ENCODE measurements at regions not wholly inside any gene's neighbourhood (a gene's known extent, or its start where the extent isn't known, plus 50 kb on each side); places are given as distances from the start of the nearest gene placed in this dataset.

DNA sequence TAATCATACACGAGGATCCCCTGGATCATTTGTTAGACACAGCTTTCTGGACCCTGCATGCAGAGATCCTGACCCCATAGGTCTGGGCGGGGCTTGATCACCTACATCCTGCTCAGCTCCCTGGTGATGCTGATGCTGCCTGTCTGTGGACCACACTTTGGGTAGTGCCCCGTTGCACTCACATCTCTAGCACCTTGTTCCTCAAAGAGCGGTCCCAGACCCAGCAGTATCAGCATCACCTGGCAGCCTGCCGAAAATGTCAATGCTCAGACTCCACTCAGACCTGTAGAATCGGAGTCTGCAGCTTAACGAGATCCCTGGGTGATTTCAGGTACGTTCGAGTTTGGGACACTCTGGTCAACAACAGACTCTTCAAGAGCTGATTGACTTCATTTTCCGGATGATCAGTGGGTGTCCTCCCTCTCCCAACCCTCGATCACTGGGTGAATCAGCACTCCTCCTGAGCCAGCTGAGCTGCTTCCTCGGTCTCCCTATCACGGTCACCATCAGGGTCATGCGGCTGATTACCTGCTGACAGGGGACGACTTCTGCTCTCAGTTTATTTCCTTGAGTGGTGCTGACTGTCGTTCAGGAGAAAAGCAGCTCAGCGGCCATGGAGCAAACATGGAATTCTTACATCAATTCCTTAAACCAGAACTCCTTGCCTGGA, 150.6 kb upstream of the RAB12 start:
- DNase-seq = no peak

DNA sequence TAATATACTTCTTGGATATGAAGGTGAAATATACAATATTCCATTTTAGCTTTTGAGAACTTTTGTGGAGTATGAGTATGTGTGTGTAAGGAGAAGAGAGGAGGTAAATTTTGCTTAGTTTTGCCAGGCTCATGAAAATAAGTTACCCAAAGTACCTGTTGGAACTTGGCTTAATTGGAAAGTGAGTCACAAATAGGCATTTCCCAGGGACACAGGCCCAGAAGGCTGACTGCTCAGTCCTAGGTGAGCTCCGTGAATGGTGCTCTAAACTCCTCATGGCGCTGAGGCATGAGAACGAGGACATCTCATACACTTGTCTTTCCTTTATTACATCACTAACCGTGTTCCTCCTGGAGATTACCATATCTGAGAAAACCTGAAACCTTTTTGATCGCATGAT, 148.5 kb upstream of the RAB12 start:
- no peak for DNase-seq

DNA sequence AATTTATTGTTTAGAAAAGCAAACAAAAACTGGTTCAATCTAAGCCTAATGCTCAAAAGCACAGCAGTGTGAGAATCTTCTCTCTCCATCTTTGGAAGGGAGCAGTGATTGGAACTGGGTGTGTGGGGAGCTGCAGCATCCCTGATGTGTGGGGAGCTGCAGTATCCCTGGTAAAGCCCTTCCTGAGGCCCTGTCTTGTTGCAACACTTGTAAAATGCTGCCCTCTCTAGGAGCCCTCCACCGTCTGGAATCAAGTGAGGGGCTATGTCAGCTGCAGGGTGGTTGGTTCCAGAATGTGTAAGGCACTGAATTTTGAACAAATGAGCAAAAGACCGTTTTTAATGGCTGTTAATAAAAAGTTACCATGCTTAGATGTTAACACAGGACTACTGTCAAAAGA, 147.7 kb upstream of the RAB12 start:
- DNase-seq = no peak

DNA sequence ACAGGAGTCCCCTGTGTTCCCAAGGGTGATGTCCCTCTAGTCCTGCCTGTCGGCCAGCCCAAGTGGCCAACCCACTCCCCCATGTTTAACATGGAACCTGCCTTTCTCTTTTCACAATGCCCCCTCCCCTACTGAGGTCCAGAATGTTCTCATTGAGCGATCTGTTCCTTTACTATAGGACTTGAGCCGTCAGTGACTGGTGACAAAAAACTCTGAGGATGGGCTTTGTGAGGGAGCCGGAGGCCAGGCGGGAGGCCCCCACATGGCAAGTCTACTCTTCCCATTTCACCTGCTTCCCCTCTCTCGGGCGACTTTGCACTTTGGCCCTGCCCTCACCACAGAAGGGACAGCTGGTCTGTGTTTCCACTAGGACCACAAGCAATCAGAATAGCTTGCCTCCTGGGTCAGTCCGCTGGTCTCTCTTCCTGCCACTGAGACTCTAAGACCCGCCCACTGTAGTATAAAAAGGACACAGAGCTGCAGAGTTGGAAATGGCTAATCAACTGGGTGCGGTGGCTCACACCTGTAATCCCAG, 146.5 kb upstream of the RAB12 start:
- no peak for DNase-seq

DNA sequence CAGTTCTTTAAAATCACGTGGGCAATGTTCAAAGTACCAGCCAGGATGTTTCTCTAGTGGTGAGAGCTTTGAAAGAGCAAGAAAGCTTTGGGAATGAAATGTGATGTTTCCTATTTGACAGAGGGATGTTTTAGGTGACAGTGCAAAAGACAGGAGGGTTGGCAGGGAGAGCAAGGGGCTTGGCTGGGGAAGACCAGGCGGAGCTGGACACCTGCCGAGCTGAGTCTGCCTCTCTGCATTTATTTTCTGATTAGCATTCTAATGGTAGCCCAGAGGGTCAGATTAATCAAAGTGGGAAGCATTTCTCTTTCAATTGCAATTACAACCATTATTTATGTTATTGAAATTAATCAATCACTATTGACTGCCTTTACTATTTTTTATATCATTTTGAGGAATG, 145.4 kb upstream of the RAB12 start:
- DNase-seq = no peak

DNA sequence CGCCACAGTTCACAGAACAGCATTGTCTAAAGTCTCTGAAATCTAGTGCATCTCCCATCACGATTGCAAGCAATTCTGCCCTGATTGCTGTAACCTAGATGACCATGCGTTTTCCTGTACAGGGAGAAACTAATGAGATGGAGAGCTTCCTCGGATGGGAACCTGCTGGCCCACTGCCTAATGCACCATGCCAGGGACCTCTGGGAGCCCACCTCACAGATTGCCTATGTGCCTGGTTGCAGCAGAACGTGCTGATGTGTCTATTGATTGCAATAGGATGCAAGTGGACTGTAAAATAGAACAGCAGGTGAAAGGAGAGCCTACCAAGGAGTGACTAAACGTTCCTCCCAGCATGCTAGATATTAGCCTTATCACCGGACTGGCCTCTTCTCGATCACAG, 141.0 kb upstream of the RAB12 start:
- DNase-seq = no peak

DNA sequence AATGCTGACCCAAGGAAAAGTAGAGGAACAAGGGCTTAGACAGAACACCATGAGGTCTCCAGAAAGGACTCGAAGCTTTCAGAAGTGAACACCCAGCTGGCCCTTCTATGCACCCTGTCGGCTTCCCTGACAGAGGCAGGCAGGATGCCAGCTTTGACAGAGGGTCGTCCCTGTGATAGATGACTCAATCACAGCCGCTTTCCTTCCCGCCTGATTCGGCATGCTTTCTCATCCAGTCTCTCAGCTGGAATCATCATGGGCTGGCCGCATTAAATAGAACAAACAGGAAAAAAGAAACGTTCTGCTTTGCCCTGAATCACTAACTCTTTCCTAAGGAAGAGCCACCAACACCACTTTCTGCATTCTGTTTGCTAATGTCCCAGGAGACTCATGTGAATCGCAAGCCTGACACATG, 140.3 kb upstream of the RAB12 start:
- no peak for DNase-seq

DNA sequence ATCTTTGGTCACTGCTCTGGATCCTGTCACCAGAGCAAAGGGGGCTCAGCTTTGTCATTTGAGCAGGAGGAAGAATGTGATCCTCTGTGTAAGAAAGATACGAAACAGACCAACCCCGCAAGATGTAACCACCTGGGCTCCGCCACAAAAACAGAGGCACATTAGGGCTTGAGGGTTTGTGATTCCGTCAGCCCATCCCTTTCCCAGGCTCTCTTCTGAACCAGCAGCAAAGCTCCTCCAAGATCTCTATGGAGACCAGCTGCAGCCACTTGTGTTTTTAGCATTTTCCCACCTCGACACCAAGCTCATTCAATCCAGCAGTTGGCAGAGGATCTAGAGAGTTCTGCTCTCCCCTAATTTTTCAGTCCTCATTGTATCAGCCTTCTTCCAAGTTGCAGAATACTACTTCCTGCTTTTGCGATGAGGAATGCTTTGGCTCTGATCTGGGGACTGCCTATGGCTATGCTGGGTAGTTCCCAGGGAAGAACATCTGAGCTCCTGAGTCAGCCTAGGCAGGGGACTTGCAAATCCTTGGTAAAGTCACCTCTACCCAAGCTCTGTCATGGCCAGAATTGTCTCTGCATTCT, 139.6 kb upstream of the RAB12 start:
- no peak for DNase-seq

DNA sequence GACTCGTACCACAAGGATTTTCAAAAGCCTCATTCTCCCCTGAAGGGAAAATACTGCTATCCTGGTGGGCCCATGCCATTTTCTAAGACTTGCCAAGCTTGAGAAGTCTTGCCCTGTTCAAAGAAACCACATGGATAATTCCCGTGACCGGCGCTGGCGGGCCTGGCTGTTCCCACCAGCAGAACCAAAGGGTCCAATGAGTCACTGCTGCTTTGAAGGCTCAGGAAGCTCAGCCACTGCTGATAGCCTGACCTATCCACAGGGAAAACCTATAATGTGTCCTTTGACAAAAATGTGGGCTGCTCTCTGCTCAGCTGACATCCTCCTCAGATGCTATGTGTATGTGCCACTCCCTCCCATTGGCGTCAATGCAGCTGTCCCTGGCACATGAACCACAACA, 137.9 kb upstream of the RAB12 start:
- no peak for DNase-seq

DNA sequence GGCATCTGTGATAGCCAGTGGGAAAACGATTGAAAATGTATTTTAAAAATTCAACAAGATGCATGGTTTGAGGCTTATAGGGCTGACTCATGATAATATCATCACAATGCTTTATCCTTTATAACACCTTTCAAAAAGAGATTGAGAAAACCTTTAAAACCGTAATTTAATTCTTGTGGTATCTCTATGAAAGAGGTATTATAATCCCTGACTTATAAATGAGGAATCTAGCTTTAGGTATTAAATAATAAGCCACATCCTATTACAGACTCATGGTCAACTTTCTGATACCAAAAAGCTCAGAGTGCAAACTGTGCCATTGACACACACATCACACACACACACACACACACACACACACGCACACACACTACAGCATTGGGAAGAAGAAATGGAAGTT, 134.6 kb upstream of the RAB12 start:
- no peak for DNase-seq

DNA sequence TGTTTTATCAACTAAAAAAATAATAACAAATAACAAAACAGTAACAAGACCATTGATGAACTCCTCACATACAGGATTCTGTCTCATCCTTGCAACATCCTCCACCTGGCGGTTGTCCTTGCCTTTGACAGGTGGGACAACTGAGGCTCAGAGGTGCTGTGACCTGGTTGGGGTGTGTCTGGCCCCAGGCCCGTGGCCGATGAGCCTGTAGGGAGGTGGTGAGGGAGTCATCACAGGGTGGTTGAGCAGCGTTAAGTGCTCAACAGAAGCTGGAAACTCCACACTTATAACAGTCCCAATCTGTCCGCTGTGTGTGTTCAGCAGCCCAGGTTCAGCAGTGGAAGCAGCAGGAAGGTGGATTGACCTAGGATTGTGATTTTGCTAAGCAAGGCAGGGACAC, 131.6 kb upstream of the RAB12 start:
- DNase-seq = no peak

DNA sequence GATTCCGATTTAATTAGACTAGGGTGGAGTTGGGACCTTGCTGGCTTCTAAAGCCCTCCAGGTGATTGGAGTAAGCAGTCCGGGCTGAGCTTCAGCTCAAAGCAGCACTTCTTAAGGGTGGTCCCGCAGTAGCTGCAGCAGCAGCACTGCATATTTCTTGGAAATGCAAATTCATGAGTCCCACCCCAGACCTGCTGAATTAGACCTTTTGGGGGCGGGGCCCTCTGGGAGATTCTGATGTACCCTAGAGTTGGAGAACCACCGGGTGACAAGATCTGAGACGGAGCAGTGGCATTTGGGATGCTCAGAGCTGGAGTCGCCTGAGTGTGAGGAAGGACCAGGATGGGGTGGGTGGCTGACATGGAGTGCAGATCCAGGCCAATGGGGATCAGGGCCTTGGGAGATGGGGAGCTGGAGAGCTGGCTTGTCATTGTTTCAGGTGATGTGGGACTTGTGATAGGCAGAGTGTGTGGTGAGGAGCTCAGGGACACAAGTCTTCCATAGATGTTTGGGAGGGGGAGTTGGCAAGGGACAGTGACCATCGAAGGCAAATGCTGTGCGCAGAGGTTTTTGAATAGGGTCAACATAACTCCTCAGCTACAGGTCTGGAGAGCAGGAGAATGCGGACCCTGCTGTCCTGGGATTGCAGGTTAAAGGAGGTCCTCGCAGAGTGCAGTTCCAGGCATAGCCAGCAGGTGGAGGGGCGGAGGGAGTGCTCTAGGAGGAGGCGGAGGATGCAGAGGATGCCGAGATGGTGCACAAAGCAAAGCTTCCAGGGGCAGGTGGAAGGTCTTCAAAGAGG, 130.9 kb upstream of the RAB12 start:
- DNase-seq = peak; percentile 50

DNA sequence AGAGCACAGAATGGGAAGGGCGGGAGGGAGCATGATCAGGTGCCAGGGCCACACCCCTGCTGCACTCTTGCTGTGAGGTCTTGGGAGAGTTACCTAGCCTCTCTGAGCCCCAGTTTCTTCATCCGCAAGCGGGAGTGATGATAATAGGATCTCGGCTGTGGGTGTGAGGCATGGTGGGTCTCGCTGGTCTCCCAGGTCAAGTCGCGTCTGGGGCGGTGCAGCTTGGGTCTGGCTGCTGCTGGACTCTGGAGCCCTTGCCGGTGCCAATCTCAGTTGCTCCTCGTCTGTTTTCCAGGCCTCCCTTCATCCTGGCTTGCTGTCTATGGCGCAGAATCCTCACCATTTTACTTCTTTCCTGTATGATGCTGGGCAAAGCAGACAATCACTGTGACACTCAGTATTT, 130.3 kb upstream of the RAB12 start:
- no peak for DNase-seq

DNA sequence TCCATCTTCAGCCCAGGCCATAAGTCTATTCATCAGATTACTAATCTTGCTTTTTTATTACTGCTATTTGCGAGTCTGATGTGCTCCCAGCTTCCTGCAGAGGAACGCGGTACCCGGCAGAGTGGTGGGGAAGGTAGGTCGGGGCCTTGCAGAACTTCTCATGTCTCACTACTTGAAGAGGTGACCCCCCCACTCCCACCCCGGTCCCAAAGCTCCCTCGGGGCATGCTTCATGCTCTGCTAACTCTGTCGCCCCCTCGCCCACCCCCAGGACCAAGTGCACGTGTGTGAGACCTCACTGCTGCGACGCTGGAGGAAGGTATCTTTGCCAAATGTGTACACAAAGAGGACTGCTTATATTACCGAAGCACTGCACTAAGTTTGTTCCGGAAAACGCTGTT, 129.4 kb upstream of the RAB12 start:
- no peak for DNase-seq

DNA sequence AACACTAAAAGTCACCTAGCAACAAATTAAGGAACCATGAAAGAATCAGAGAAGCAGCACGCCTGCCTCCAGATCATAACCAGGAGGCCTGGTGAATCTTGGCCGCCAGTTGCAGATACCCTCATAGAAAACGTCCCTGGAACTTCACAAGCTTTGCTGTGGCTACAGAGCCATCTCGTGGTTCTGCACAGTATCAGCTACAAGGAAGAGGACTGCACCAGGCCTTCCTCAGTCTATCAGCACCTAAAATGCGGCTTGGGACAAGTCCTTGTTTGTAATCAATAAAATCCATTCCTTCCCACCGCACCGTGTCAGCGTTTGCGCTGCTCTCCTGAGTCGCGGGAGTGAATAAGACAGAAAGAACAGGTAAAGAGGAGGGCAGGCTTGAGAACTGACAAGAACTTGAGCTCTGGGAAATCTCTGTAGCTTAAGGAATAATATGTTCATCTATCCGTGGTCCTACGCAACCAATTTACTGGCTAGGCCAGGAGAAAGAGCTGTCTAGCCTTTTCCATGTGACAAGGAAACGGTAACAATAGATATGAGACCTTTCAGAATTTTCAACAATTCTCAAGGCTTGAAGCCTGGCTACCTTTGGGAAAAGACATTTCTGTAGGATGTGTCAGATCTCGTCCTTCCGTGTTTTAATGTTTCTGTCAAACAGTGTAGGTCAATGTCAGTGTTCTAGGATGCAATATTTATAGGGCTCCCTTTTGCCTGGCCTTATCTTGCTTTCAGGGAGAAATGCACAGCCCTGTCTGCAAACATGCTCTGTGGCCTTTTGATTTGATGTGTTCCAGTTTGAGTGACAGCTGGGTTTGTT, 128.5 kb upstream of the RAB12 start:
- no peak for DNase-seq

DNA sequence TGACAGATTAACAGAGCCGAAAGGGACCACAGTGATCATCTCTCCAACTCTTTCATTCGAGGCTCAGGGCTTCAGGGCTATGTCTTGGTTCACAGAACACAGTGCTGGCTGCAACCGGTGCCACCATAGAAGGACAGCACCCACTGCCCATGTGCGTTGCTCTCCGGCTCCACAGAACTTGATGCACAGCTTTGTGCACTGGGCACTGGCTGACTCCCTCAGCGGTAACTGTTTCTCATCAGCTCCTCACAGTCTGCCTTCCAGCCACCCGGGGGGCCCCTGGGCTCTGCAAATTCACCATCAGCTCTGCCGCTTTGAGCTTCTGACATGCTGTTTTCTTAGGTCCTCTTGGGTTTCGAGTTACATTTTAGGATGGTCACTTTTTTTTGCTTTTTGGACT, 124.3 kb upstream of the RAB12 start:
- DNase-seq = no peak

DNA sequence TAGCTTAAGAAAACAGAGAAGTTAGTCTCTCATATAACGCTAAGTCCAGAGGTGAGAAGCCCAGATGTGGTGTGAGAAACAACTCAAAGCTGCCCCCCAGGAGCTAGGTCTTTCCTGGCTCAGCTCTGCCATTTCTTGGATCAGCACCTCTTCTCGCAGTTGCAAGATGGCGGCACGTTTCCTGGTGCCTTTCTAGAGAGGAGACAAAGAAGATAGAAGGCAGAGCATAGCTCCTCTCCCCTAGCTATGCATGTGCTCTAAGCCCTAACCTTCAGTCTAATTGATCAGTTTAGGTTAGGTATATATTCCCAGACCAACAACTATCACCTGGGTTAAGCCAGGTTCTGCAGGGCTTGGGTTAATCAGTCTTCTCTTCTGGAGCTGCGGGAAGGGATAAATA, 119.5 kb upstream of the RAB12 start:
- DNase-seq = no peak

DNA sequence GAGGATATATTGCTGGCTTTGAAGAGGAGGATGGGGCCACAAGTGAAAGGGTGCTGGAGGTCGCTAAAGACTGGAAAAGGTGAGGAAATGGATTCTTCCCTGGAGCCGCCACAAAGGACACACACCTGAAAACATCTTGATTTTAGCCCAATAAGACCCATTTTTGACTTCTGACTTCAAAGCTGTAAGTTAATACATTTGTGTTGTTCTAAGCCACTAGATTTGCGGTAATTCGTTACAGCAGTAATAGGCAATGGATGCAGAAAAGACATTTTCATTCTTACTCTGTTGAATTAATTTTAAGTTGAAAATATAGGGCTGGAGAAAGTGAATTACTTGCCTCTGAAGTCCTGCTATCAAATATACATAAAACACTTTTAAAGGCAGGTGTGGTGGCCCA, 117.7 kb upstream of the RAB12 start:
- no peak for DNase-seq

DNA sequence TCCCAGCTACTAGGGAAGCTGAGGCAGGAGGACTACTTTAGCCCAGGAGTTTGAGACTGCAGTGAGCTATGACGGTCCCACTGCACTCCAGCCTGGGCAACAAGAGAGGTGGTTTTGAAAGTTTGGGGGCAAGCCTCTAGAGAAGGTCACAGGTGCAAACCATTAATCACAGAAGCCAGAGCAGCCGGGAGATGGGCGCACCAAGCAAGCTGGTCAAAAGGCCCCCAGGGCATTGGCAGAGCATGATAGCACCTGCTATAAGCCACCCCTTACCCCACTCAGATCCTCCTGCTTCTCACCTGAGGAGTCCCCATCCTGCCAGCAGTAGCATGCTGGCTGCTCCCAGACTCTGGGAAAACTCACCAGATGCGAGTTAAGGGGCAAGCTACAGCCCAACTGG, 116.1 kb upstream of the RAB12 start:
- DNase-seq = no peak

DNA sequence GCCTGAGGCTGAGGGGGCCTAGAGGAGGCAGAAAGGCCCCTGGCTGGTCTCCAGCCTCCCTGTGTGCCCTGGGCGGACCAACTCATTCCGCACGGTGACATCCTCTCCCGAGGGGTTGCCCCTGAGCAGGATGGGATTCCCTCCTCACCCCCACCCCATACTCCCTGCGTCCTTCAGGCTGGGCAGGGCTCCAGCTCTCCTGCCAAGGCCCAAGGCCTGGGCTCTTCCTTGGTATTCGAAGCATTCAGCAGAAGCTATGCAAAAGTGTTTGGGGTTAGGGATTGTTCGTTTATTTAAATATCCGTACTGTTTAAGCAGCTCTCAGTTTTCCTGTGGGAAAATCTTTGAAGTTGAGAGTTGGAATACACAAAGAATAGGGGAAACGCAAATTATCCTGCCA, 113.1 kb upstream of the RAB12 start:
- DNase-seq = no peak

DNA sequence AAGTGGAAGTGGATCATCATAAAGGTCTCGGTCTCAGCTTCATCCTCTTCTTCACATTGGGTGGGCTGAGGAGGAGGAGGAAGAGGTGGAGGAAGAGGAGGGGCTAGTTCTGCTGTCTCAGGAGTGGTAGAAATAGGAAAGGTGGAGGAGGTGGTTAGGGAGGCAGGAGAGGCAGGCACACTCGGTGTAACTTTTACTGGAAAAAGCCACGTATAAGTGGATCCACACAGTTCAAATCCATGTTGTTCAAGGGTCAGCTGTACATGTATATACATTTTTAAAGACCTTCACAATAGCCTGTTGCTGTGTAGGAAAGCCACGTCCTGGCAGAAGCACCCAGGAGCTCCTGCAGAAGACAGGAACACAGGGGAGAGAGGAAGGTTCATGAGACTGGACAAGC, 110.3 kb upstream of the RAB12 start:
- DNase-seq = no peak

DNA sequence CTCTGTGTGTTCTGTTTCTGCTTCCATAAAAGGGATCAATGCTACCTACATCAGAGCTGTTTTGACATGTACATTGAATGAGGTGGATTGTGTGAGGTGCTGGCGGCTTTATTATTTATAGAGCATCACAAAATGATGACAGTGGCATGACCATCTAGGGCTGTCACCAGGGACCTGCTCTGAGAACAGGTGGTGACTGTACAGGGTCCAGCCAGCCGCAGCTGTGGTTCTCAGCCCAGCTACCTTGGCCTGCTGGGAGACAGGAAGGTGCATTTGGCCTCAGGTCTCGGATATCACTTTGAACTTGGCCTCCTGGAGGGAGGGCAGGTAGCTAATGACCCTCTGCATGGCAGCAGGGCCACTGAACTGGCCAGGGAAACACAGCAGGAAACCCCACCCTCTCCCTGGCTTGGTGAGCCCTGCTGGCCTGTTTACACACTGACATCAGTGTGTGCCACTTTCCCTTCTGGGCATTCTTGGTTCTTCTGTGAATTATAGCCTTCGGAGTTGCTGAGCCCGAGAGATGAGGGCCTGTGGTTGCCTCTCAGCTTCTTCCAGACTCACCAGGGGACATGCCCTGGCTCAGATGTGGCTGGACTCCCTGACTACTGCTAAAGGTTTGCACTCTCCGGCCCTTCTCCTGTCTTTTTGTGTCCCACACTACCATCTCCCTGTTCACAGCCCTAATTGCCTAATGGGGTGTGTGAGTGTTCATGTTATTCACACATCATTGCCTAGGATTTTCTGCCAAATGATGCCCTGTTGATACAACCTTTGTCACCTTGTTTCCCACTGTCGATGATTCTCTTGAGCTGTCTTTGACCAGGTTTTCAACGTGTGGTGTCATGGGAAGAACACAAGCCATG, 109.2 kb upstream of the RAB12 start:
- DNase-seq = no peak
